Upper lobe of right lung (tissue), 1 donor: ENCODE measurements at regions not wholly inside any gene's neighbourhood (a gene's known extent, or its start where the extent isn't known, plus 50 kb on each side); places are given as distances from the start of the nearest gene placed in this dataset.
"Not testable (repeated sequence)": the region's sequence is repeated elsewhere in the genome, so short reads cannot be mapped to it uniquely, and the experiment has no call there.

Experiments used
- ATAC-seq: fragments of 200-7000 bp; cut with Tn5 transposase; one replicate; pipeline ENCODE4 v1.9.1; 2020; ENCODE audit warnings: mild to moderate bottlenecking, moderate library complexity
- DNase-seq: peaks from one replicate; pipeline ENCODE4 v3.0.0-alpha.2; 2020
- H3K27ac ChIP-seq: fragments of 200-600 bp; one replicate; pipeline ENCODE4 v1.8.0; 2022
- H3K27me3 ChIP-seq: fragments of 200-600 bp; one replicate; pipeline ENCODE4 v1.8.0; 2022; ENCODE audit warnings: mild to moderate bottlenecking
- H3K36me3 ChIP-seq: fragments of 200-600 bp; one replicate; pipeline ENCODE4 v1.8.0; 2022
- H3K4me1 ChIP-seq: fragments of 200-600 bp; one replicate; pipeline ENCODE4 v1.8.0; 2022
- H3K4me3 ChIP-seq: fragments of 200-600 bp; one replicate; pipeline ENCODE4 v1.8.0; 2022; ENCODE audit warnings: mild to moderate bottlenecking
- H3K9me3 ChIP-seq: fragments of 200-600 bp; one replicate; pipeline ENCODE4 v1.8.0; 2022
- intact Hi-C: fragments of 100-400 bp; cut with DNase I; formaldehyde crosslinking; loops from one replicate; pipeline ENCODE4 v1.11.0; 2022
- TF ChIP-seq, protein P1 (sequence below): fragments of 200-600 bp; IDR thresholded peaks from one replicate; pipeline ENCODE4 v1.8.0; 2022; ENCODE audit warnings: antibody characterized with exemption
- donor health status: DM: no; HTN: yes; CAD: no; lungs with severe emphysema.

DNA sequence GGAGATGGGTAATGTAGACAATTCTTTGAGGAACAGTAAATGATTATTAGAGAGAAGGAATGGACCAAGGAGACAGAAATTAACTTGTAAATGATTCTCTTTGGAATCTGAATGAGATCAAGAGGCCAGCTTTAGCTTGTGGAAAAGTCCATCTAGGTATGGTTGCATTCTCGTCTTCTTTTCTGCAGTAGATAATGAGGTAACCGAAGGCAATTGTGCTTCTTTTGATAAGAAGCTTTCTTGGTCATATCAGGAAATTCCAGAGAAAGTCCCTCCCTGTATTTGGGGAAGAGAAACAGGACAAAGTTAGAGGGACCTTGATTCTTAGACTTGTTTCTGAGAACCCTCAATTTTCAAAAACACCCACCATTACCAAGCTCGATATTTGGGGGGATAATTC, 109.1 kb upstream of the PRSS16 start:
- Histone ChIP-seq H3K27ac (no peak overlapping the region), H3K27me3 (no peaks in the 10 kb centered on the region), H3K9me3 (no peaks in the 10 kb centered on the region), H3K4me3 (no peak overlapping the region), H3K4me1 (peaks cover 16% of the 10 kb centered on the region), H3K36me3 (peaks cover 3% of the 10 kb centered on the region)
- DNase-seq (no peak), ATAC-seq (no peak)
- intact Hi-C loops: no loop called here
- TF ChIP-seq, protein P1, sequence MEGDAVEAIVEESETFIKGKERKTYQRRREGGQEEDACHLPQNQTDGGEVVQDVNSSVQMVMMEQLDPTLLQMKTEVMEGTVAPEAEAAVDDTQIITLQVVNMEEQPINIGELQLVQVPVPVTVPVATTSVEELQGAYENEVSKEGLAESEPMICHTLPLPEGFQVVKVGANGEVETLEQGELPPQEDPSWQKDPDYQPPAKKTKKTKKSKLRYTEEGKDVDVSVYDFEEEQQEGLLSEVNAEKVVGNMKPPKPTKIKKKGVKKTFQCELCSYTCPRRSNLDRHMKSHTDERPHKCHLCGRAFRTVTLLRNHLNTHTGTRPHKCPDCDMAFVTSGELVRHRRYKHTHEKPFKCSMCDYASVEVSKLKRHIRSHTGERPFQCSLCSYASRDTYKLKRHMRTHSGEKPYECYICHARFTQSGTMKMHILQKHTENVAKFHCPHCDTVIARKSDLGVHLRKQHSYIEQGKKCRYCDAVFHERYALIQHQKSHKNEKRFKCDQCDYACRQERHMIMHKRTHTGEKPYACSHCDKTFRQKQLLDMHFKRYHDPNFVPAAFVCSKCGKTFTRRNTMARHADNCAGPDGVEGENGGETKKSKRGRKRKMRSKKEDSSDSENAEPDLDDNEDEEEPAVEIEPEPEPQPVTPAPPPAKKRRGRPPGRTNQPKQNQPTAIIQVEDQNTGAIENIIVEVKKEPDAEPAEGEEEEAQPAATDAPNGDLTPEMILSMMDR: no peak

DNA sequence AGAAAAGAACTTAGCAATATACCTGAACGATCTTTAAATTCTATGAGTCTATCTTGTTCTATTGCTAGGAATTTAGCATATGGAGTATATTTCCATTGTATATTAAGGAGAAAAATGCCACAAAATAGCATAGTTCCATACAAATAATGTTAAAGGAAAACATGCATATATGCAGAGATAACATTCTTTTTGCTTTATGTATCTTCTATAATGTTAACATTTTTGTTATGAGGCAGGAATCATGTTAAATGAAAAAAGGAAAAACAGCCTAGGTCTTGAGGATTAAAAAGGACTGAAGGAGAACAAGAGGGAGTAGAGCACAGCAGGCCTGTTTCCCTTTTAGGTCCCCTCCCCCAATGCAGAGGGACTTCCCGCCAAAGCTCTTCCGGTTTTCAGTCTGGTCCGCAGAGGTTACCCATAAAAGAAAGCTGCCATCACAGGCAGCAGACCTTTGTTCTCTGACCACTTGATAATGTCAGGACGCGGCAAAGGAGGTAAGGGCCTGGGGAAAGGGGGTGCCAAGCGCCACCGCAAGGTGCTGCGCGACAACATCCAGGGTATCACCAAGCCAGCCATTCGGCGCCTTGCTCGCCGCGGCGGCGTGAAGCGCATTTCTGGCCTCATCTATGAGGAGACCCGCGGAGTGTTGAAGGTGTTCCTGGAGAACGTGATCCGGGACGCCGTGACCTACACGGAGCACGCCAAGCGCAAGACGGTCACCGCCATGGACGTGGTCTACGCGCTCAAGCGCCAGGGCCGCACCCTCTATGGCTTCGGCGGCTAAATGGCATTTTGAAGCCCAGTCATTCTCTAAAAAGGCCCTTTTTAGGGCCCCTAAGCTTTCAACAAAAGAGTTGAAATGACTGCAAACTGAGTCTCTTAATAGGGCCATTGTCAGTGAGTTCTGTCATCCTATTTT, 108.4 kb upstream of the PRSS16 start:
- ATAC-seq (peak; percentile 93), DNase-seq (peak; percentile 72)
- H3K27ac ChIP-seq: peak overlapping the region; percentile 83
- intact Hi-C loops: no loop called here
- H3K4me3 ChIP-seq: peak overlapping the region; percentile 65
- no peaks in the 10 kb centered on the region for H3K27me3 ChIP-seq
- TF ChIP-seq, protein P1: no peak
- H3K36me3 ChIP-seq: peaks cover 3% of the 10 kb centered on the region
- peaks cover 18% of the 10 kb centered on the region for H3K4me1 ChIP-seq
- no peaks in the 10 kb centered on the region for H3K9me3 ChIP-seq

DNA sequence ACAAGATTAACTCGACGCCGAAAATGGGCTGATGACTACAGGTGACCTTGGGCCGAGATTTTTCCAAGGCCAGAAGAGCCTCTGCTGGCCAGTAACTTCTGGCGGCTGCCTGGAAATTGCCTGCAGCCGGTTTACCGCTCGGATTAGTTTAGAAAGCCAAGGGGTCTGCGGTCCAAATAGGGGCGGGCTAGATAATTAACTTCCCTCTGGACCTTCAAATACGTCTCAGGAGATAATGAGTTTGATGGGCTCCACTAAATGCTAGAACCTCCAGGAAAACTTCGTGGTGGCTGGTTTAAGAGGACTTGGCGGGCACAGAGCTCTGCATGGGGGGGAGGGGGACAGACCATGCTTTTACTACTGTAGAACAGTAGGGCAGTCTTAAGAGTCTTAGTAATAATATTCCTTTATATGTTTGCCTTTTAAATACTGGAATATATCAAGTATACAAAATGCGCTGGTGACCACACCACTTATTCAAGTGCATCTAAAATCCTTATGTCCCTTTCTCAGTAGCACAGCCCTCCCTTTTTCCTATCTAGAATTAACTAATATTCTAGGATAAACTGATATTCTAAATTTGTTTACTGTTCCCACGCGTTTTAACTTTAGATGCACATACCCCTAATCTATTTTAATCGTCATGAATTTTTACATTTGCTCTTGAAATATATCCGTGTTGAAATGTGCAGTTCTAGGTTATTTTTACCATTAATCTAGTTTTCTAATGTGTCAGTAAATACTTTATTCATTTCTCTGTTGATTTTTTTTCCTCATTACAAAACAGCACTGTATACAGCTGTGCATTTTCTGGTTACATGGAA, 107.5 kb upstream of the PRSS16 start:
- H3K4me3 ChIP-seq: peak overlapping the region; percentile 65
- DNase-seq: no peak
- peaks cover 14% of the 10 kb centered on the region for H3K4me1 ChIP-seq
- H3K27me3 ChIP-seq: no peaks in the 10 kb centered on the region
- intact Hi-C loops: no loop called here
- H3K9me3 ChIP-seq: no peaks in the 10 kb centered on the region
- peak; percentile 36 for ATAC-seq
- TF ChIP-seq, protein P1: no peak
- H3K36me3 ChIP-seq: peaks cover 3% of the 10 kb centered on the region
- peak overlapping the region; percentile 83 for H3K27ac ChIP-seq

DNA sequence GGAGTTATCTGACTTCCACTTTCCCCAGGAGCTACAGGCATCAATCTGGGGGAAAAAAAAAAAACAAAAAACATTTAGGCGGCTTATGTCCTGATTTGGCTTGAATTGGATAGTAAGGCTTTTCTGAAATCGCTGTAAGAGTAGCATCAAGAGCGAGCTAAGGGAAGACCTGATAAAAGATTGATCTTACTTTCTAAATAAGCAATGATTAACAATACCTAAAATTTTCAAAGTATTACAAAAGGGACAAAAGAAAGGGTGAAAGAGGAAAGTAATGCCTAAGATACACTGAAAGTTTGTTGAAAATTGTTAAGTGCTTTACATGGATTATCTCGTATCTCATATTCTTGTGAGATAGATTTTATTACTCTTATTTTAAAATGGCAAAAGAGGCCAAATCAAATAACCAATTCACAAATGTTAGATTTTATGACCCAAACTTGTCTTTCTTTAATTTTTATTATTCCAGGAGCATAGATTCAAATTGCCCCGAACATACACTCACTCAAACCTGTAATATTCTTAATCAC, 106.4 kb upstream of the PRSS16 start:
- H3K27ac ChIP-seq: no peak overlapping the region
- peaks cover 3% of the 10 kb centered on the region for H3K36me3 ChIP-seq
- DNase-seq: no peak
- TF ChIP-seq, protein P1: no peak
- H3K4me3 ChIP-seq: no peak overlapping the region
- no peaks in the 10 kb centered on the region for H3K9me3 ChIP-seq
- peaks cover 14% of the 10 kb centered on the region for H3K4me1 ChIP-seq
- intact Hi-C loops: no loop called here
- no peak for ATAC-seq
- H3K27me3 ChIP-seq: no peaks in the 10 kb centered on the region

DNA sequence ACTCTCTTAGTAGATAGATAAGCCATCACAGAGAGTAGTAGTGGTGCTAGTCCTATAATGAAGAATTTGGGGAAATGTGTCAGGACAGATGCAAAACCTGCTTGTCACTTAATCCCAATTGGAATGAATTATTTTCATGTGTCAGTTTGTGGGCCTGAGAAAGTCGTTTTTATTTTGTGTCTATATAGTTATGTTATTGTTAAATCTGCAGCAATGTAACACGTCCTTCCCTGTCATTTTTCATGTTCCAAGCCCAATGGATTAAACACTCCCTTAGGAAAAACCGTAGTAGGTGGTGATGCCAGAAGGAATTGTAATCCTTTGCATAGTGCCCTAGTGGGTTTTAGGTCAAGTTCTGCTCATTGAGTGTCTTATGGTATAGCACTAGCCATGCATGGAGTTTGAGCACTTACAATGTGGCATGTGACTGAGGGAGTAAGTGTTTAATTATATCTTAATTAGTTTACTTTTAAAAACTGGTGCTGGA, 105.9 kb upstream of the PRSS16 start:
- DNase-seq (no peak), ATAC-seq (no peak)
- intact Hi-C loops: no loop called here
- Histone ChIP-seq H3K4me3 (no peak overlapping the region), H3K27ac (no peak overlapping the region), H3K4me1 (peaks cover 14% of the 10 kb centered on the region), H3K36me3 (peaks cover 3% of the 10 kb centered on the region), H3K27me3 (no peaks in the 10 kb centered on the region), H3K9me3 (no peaks in the 10 kb centered on the region)
- TF ChIP-seq, protein P1: no peak

DNA sequence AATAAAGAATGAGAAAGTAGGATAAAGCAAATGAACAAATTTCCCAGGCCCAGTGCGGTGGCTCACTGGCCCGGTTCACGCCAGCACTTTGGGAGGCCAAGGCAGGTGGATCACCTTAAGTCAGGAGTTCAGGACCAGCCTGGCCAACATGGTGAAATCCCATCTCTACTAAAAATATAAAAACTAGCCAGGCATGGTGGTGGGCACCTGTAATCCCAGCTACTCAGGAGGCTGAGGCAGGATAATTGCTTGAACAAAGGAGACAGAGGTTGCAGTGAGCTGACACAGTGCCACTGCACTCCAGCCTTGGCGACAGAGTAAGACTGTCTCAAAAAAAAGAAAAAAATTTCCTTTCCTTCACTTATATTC, 104.5 kb upstream of the PRSS16 start:
- H3K9me3 ChIP-seq, DNase-seq, ATAC-seq, intact Hi-C loops, H3K36me3 ChIP-seq, H3K4me3 ChIP-seq, H3K27ac ChIP-seq, H3K27me3 ChIP-seq: not testable (repeated sequence)
- H3K4me1 ChIP-seq: peaks cover 14% of the 10 kb centered on the region
